ENCODE measurements at regions not wholly inside any gene's neighbourhood (a gene's known extent, or its start where the extent isn't known, plus 50 kb on each side); places are given as distances from the start of the nearest gene placed in this dataset.

DNA sequence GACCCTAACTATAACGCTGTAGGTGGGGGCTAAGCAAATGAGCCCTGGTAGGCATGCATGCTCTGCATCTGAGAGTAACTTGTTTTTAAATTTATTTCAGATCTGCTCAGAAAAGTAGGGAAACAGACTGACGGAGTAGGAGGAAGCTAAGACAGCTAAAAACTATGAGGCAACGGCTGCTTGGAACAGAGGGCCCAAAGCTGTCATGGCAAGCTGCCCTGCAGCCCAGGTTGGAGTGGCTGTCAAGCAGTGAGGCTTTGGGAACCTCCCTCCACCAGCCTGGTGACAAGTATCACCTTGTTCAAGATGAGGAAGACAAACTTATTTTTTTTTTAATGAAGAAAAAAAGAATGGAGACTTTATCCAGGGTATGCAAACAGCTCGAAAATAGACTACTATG is 439.8 kb downstream of the NLGN4X start:
- TF ChIP-seq, protein P1, sequence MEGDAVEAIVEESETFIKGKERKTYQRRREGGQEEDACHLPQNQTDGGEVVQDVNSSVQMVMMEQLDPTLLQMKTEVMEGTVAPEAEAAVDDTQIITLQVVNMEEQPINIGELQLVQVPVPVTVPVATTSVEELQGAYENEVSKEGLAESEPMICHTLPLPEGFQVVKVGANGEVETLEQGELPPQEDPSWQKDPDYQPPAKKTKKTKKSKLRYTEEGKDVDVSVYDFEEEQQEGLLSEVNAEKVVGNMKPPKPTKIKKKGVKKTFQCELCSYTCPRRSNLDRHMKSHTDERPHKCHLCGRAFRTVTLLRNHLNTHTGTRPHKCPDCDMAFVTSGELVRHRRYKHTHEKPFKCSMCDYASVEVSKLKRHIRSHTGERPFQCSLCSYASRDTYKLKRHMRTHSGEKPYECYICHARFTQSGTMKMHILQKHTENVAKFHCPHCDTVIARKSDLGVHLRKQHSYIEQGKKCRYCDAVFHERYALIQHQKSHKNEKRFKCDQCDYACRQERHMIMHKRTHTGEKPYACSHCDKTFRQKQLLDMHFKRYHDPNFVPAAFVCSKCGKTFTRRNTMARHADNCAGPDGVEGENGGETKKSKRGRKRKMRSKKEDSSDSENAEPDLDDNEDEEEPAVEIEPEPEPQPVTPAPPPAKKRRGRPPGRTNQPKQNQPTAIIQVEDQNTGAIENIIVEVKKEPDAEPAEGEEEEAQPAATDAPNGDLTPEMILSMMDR (IDR thresholded peaks at IDR 0.05): no peak
- no peak for TF ChIP-seq POLR2A (IDR thresholded peaks at IDR 0.05)

All from Peyer's patch (tissue), 4 donors.